ENCODE measurements at regions not wholly inside any gene's neighbourhood (a gene's known extent, or its start where the extent isn't known, plus 50 kb on each side); places are given as distances from the start of the nearest gene placed in this dataset.

- no TSS peak for BruUV-seq (replicated peaks)
- Mint-ChIP-seq H3K4me3 (ENCODE audit: low read depth, unreplicated experiment) (no peak overlapping the region), H3K36me3 (ENCODE audit: insufficient read depth, unreplicated experiment) (no peaks in the 10 kb centered on the region), H3K27me3 (ENCODE audit: unreplicated experiment) (no peaks in the 10 kb centered on the region), H3K9me3 (ENCODE audit: low read depth, unreplicated experiment) (no peaks in the 10 kb centered on the region), H3K27ac (ENCODE audit: unreplicated experiment) (no peak overlapping the region), H3K4me1 (ENCODE audit: low read depth, unreplicated experiment) (no peaks in the 10 kb centered on the region)
- TF ChIP-seq CTCF (IDR thresholded peaks at IDR 0.05; ENCODE audit: unreplicated experiment): no peak
- no peak for DNase-seq
- intact Hi-C loops (cut with micrococcal nuclease; ENCODE audit: unreplicated experiment): no loop called here
- CTCF ChIA-PET: interaction anchor here (0.6 kb wide), 1 partner anchor 16 kb away, joined by 3 read pairs; no protein-coding TSS in a partner anchor
Measured at GRCh38 chr2:9156483-9156882, 50.1 kb upstream of the ASAP2 start.

- DNase-seq: no peak
- no peak for TF ChIP-seq CTCF (IDR thresholded peaks at IDR 0.05; ENCODE audit: unreplicated experiment)
- no peaks in the 10 kb centered on the region for H3K27me3 Mint-ChIP-seq (ENCODE audit: unreplicated experiment)
- intact Hi-C loops (cut with micrococcal nuclease; ENCODE audit: unreplicated experiment): no loop called here
- CTCF ChIA-PET: no interaction called here
- H3K4me3 Mint-ChIP-seq (ENCODE audit: low read depth, unreplicated experiment): no peak overlapping the region
- no peaks in the 10 kb centered on the region for H3K9me3 Mint-ChIP-seq (ENCODE audit: low read depth, unreplicated experiment)
- no TSS peak for BruUV-seq (replicated peaks)
- H3K27ac Mint-ChIP-seq (ENCODE audit: unreplicated experiment): no peak overlapping the region
- no peaks in the 10 kb centered on the region for H3K4me1 Mint-ChIP-seq (ENCODE audit: low read depth, unreplicated experiment)
- no peaks in the 10 kb centered on the region for H3K36me3 Mint-ChIP-seq (ENCODE audit: insufficient read depth, unreplicated experiment)
Measured at GRCh38 chr2:9154061-9154460, 52.6 kb upstream of the ASAP2 start.

GRCh38 chr2:9153643-9153980 is 53.0 kb upstream of the ASAP2 start:
- BruUV-seq (replicated peaks): no TSS peak
- intact Hi-C loops (cut with micrococcal nuclease; ENCODE audit: unreplicated experiment): no loop called here
- Mint-ChIP-seq H3K4me1 (ENCODE audit: low read depth, unreplicated experiment) (no peaks in the 10 kb centered on the region), H3K27me3 (ENCODE audit: unreplicated experiment) (no peaks in the 10 kb centered on the region), H3K27ac (ENCODE audit: unreplicated experiment) (no peak overlapping the region), H3K9me3 (ENCODE audit: low read depth, unreplicated experiment) (no peaks in the 10 kb centered on the region), H3K4me3 (ENCODE audit: low read depth, unreplicated experiment) (no peak overlapping the region), H3K36me3 (ENCODE audit: insufficient read depth, unreplicated experiment) (no peaks in the 10 kb centered on the region)
- TF ChIP-seq CTCF (IDR thresholded peaks at IDR 0.05; ENCODE audit: unreplicated experiment): no peak
- DNase-seq: no peak
- CTCF ChIA-PET: no interaction called here

- no peak for DNase-seq
- Mint-ChIP-seq H3K27ac (ENCODE audit: unreplicated experiment) (no peak overlapping the region), H3K4me3 (ENCODE audit: low read depth, unreplicated experiment) (no peak overlapping the region), H3K9me3 (ENCODE audit: low read depth, unreplicated experiment) (no peaks in the 10 kb centered on the region), H3K36me3 (ENCODE audit: insufficient read depth, unreplicated experiment) (no peaks in the 10 kb centered on the region), H3K27me3 (ENCODE audit: unreplicated experiment) (no peaks in the 10 kb centered on the region), H3K4me1 (ENCODE audit: low read depth, unreplicated experiment) (no peaks in the 10 kb centered on the region)
- intact Hi-C loops (cut with micrococcal nuclease; ENCODE audit: unreplicated experiment): no loop called here
- no peak for TF ChIP-seq CTCF (IDR thresholded peaks at IDR 0.05; ENCODE audit: unreplicated experiment)
- no TSS peak for BruUV-seq (replicated peaks)
- CTCF ChIA-PET: no interaction called here
Measured at GRCh38 chr2:9152975-9153642, 53.5 kb upstream of the ASAP2 start.

All from Calu3 (cell line).